ENCODE measurements at regions not wholly inside any gene's neighbourhood (a gene's known extent, or its start where the extent isn't known, plus 50 kb on each side); places are given as distances from the start of the nearest gene placed in this dataset.

GRCh38 chr9:75462866-75463265, 374.6 kb downstream of the OSTF1 start:
- TF ChIP-seq CTCF (IDR thresholded peaks at IDR 0.05) (no peak), POLR2A (IDR thresholded peaks at IDR 0.05) (no peak), EP300 (IDR thresholded peaks at IDR 0.05) (no peak), POLR2AphosphoS5 (IDR thresholded peaks at IDR 0.05) (no peak)

All from stomach (tissue), 4 donors.